GM12873 (cell line): ENCODE measurements at regions not wholly inside any gene's neighbourhood (a gene's known extent, or its start where the extent isn't known, plus 50 kb on each side); places are given as distances from the start of the nearest gene placed in this dataset.

Experiments
- CTCF ChIP-seq: IDR thresholded peaks from 2 replicates; pipeline ENCODE4 v1.5.1; 2012; ENCODE audit warnings: low read depth, mild to moderate bottlenecking, moderate library complexity, low read length, control low read depth; ENCODE audit not compliant: insufficient read depth; ENCODE audit errors: missing control alignments

DNA sequence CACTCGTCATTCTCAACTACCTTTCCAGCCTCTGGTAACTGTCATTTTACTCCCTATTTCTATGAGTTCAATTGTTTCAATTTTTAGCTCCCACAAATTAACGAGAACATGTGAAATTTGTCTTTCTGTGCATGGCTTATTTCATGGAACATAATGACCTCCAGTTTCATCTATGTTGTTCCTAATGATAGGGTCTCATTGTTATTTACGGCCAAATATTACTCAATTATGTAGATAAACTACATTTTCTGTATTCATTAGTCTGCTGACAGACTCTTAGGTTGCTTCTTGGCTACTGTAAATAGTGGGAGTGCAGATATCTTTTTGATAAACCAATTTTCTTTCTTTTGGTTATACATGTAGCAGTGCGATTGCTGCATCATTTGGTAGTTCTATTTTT is 374.9 kb upstream of the ROBO1 start:
- TF ChIP-seq CTCF: no peak

DNA sequence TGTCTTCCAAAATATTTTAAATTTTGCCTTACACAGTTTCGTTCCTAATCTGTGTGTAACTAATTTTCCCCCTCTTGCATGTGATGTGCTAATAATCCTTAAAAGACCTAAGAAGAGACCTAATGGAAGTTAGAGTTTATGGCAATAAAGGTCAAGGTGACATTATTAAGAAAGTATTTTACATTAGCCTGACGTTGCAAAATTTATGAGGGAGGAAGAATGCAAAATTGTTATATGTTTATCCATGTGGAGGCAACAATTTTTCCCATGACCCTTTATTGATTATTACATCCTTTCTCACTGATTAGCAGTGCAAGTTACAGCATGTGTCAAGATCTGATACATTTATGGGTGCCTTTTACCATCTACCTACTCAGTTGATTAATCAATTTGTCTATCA is 373.8 kb upstream of the ROBO1 start:
- no peak for TF ChIP-seq CTCF

GRCh38 chr3:80116281-80116680 is 348.5 kb upstream of the ROBO1 start:
- TF ChIP-seq CTCF: no peak

- no peak for TF ChIP-seq CTCF
Measured at GRCh38 chr3:80114694-80115093, 346.9 kb upstream of the ROBO1 start.

GRCh38 chr3:80113331-80113730 is 345.5 kb upstream of the ROBO1 start:
- TF ChIP-seq CTCF: no peak

DNA sequence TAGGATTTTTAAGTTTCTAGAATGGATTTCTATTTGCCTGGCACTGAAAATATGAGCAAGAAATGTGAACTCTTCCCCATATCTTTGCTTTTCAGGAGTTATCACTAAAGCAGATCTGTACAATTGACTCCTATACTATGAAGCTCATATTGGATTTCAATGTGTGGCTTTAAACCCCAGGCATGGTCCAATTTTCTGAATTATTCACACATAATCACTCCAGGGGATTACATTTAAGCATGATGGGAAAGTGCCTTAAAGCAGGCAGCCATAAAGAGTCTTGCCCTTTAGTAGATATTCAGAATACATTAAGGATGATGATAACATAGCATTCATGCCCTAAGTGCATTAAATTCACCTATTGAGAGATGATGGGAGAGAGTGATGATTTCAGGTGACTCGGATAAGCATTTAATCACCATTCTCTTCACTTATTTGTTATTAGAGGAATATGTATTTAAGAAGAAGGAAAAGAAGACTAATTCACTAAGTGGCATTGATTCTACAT is 331.8 kb upstream of the ROBO1 start:
- no peak for TF ChIP-seq CTCF

GRCh38 chr3:80097674-80098073 is 329.9 kb upstream of the ROBO1 start:
- no peak for TF ChIP-seq CTCF
